Stomach (tissue), 4 donors: ENCODE measurements at regions not wholly inside any gene's neighbourhood (a gene's known extent, or its start where the extent isn't known, plus 50 kb on each side); places are given as distances from the start of the nearest gene placed in this dataset.

Source experiments
- CTCF ChIP-seq, 7 experiments: fragments of 450-650 bp in 4 of 7; fragments of 200-600 bp in 3 of 7; sonication (generic) in 3 of 7; IDR thresholded peaks; one replicate each; pipeline ENCODE4 v1.5.1; 2016 to 2019; ENCODE audit warnings: antibody characterized with exemption in 7 of 7, control low read depth in 2 of 7, mild to moderate bottlenecking in 1 of 7
- EP300 ChIP-seq: sonication (generic); formaldehyde crosslinking; IDR thresholded peaks from one replicate; pipeline ENCODE4 v1.6.1; 2017; ENCODE audit warnings: antibody characterized with exemption
- POLR2A ChIP-seq, 4 donors: fragments of 450-650 bp; IDR thresholded peaks; one replicate each; pipeline ENCODE4 v1.6.1; 2016; ENCODE audit warnings: antibody characterized with exemption in 4 of 4, control low read depth in 2 of 4, mild to moderate bottlenecking in 1 of 4, moderate library complexity in 1 of 4
- POLR2AphosphoS5 ChIP-seq, 3 donors: sonication (generic); formaldehyde crosslinking; IDR thresholded peaks; one replicate each; pipeline ENCODE4 v1.6.1; 2016; ENCODE audit warnings: antibody characterized with exemption in 3 of 3

- TF ChIP-seq CTCF (IDR thresholded peaks at IDR 0.05) (no peak), POLR2A (IDR thresholded peaks at IDR 0.05) (no peak), EP300 (no peak), POLR2AphosphoS5 (IDR thresholded peaks at IDR 0.05) (no peak)
These were observed 90.9 kb upstream of the SPRY1 start for GRCh38 chr4:123305736-123306135.
